ENCODE measurements at regions not wholly inside any gene's neighbourhood (a gene's known extent, or its start where the extent isn't known, plus 50 kb on each side); places are given as distances from the start of the nearest gene placed in this dataset.

- H3K27ac ChIP-seq, result no peak overlapping the region
- no peak overlapping the region for H3K4me3 ChIP-seq (replicated peaks in 1 of 3)
- H3K4me1 ChIP-seq, result peaks cover 0 to 18% of the 10 kb centered on the region in 2 donors
- H3K27me3 ChIP-seq, result no peaks in the 10 kb centered on the region
- no peaks in the 10 kb centered on the region for H3K36me3 ChIP-seq
- no peak for DNase-seq
- intact Hi-C loops (cut with DNase I), result no loop called here
- no peaks in the 10 kb centered on the region for H3K9me3 ChIP-seq
- 89 to 91% methylated on average over 3 of the region's 3 CpGs for WGBS, 2 donors
- TF ChIP-seq, protein P1, sequence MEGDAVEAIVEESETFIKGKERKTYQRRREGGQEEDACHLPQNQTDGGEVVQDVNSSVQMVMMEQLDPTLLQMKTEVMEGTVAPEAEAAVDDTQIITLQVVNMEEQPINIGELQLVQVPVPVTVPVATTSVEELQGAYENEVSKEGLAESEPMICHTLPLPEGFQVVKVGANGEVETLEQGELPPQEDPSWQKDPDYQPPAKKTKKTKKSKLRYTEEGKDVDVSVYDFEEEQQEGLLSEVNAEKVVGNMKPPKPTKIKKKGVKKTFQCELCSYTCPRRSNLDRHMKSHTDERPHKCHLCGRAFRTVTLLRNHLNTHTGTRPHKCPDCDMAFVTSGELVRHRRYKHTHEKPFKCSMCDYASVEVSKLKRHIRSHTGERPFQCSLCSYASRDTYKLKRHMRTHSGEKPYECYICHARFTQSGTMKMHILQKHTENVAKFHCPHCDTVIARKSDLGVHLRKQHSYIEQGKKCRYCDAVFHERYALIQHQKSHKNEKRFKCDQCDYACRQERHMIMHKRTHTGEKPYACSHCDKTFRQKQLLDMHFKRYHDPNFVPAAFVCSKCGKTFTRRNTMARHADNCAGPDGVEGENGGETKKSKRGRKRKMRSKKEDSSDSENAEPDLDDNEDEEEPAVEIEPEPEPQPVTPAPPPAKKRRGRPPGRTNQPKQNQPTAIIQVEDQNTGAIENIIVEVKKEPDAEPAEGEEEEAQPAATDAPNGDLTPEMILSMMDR (IDR thresholded peaks at IDR 0.05), result no peak
- TF ChIP-seq POLR2A (IDR thresholded peaks at IDR 0.05), result no peak
Measured at GRCh38 chr2:9093324-9093723, 89.8 kb upstream of the MBOAT2 start.

- 85 to 89% methylated on average over 7 of the region's 7 CpGs for WGBS, 2 donors
- intact Hi-C loops (cut with DNase I), result no loop called here
- Histone ChIP-seq H3K9me3 (no peaks in the 10 kb centered on the region), H3K36me3 (no peaks in the 10 kb centered on the region), H3K27me3 (no peaks in the 10 kb centered on the region), H3K27ac (no peak overlapping the region), H3K4me1 (peaks cover 0 to 18% of the 10 kb centered on the region in 2 donors), H3K4me3 (replicated peaks in 1 of 3) (no peak overlapping the region)
- DNase-seq, result no peak
- no peak for TF ChIP-seq POLR2A (IDR thresholded peaks at IDR 0.05)
- TF ChIP-seq, protein P1 (IDR thresholded peaks at IDR 0.05), result no peak
Measured at GRCh38 chr2:9092383-9093282, 89.1 kb upstream of the MBOAT2 start.

GRCh38 chr2:9091811-9092210, 88.3 kb upstream of the MBOAT2 start:
- no peak for DNase-seq
- Histone ChIP-seq H3K27me3 (no peaks in the 10 kb centered on the region), H3K27ac (no peak overlapping the region), H3K4me1 (peaks cover 0 to 15% of the 10 kb centered on the region in 2 donors), H3K9me3 (no peaks in the 10 kb centered on the region), H3K4me3 (replicated peaks in 1 of 3) (no peak overlapping the region), H3K36me3 (no peaks in the 10 kb centered on the region)
- 84 to 90% methylated on average over 1 of the region's 1 CpG for WGBS, 2 donors
- TF ChIP-seq, protein P1 (IDR thresholded peaks at IDR 0.05), result no peak
- TF ChIP-seq POLR2A (IDR thresholded peaks at IDR 0.05), result no peak
- intact Hi-C loops (cut with DNase I), result no loop called here

DNA sequence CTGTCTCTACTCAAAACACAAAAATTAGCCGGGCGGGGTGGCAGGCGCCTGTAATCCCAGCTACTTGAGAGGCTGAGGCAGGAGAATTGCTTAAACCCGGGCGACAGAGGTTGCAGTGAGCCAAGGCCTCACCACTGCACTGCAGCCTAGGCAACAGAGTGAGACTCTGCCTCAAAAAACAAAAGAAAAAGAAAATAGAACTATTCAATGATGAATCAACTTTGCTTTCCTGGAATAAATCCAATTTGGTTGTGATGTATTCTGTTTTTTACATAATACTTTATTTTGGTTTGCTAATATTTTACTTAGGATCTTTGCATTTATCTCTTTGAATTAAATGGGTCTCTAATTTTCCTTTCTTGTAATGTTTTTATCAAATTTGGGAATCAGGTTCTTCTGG, 86.3 kb upstream of the MBOAT2 start:
- Histone ChIP-seq H3K4me1 (no peaks in the 10 kb centered on the region), H3K36me3 (no peaks in the 10 kb centered on the region), H3K9me3 (no peaks in the 10 kb centered on the region), H3K4me3 (replicated peaks in 1 of 3) (no peak overlapping the region), H3K27ac (no peak overlapping the region), H3K27me3 (no peaks in the 10 kb centered on the region)
- no peak for DNase-seq
- WGBS, 2 donors, result 78 to 81% methylated on average over 5 of the region's 5 CpGs
- TF ChIP-seq, protein P1 (IDR thresholded peaks at IDR 0.05), result no peak
- TF ChIP-seq POLR2A (IDR thresholded peaks at IDR 0.05), result no peak
- intact Hi-C loops (cut with DNase I), result no loop called here

DNA sequence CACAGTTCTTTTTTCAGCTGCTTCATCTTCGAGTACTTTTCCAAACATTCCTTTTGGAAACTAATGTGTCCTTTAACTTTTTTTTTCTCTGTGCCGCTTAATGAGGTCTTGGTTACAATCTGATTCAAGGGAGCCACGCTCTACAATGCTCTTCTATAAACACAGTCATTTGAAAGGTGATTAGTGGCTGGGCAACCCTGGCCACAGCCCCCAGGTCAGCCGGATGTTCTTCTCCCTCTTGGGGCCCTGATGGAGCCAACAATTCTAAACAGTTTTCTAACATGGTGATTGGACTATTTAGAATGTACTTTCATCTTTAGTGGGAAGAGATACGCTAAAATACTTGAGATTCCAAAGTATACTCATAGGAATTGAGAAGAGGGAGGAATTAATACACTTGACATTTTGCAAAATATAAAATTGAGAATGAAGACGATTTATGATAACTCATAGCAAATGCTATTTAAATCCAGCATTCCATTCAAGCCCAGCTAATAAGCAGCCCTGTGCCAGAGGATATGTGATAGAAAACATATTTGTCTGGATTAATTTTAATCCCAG, 83.7 kb upstream of the MBOAT2 start:
- WGBS, 2 donors, result 39 to 41% methylated on average over 6 of the region's 6 CpGs
- Histone ChIP-seq H3K36me3 (no peaks in the 10 kb centered on the region), H3K4me3 (replicated peaks in 1 of 3) (no peak overlapping the region), H3K4me1 (no peaks in the 10 kb centered on the region), H3K27me3 (no peaks in the 10 kb centered on the region), H3K9me3 (no peaks in the 10 kb centered on the region), H3K27ac (no peak overlapping the region)
- intact Hi-C loops (cut with DNase I), result no loop called here
- no peak for DNase-seq
- TF ChIP-seq POLR2A (IDR thresholded peaks at IDR 0.05), result no peak
- TF ChIP-seq, protein P1 (IDR thresholded peaks at IDR 0.05), result no peak

Data from thyroid gland (tissue), 4 donors.